HepG2 (cell line): ENCODE measurements at regions not wholly inside any gene's neighbourhood (a gene's known extent, or its start where the extent isn't known, plus 50 kb on each side); places are given as distances from the start of the nearest gene placed in this dataset.
A peak's percentile ranks its signal among the peaks of the same experiment; 100 is the strongest.

ENCODE experiments used
- BCL6 ChIP-seq: IDR thresholded peaks from 2 replicates; pipeline ENCODE4 v1.6.1; 2016; ENCODE audit warnings: missing genetic modification reagents, missing compliant biosample characterization
- CEBPG ChIP-seq: IDR thresholded peaks from 2 replicates; pipeline ENCODE4 v1.6.1; 2016
- FOXA1 ChIP-seq, 2 experiments: fragments of 450-650 bp in 1 of 2; sonication (generic) in 1 of 2; formaldehyde crosslinking in 1 of 2; IDR thresholded peaks; 2 replicates each; pipeline versions ENCODE4 v1.4.0 to v1.6.1; 2016 to 2020; ENCODE audit warnings: missing genetic modification reagents in 1 of 2
- GATAD2A ChIP-seq: IDR thresholded peaks from 2 replicates; pipeline ENCODE4 v1.6.1; 2016
- GLI4 ChIP-seq: sonication (generic); formaldehyde crosslinking; IDR thresholded peaks from 2 replicates; pipeline ENCODE4 v1.5.1; 2020; ENCODE audit warnings: missing genetic modification reagents, mild to moderate bottlenecking, moderate library complexity, borderline replicate concordance
- JDP2 ChIP-seq: sonication (generic); formaldehyde crosslinking; IDR thresholded peaks from 2 replicates; pipeline ENCODE4 v1.8.1; 2022; ENCODE audit warnings: missing genetic modification reagents, borderline replicate concordance
- NR2F6 ChIP-seq, 2 experiments: IDR thresholded peaks; 2 replicates each; pipeline ENCODE4 v1.6.1; 2016; ENCODE audit warnings: antibody characterized with exemption in 1 of 2, mild to moderate bottlenecking in 1 of 2
- RFXANK ChIP-seq: IDR thresholded peaks from 2 replicates; pipeline ENCODE4 v1.6.1; 2016
- SALL1 ChIP-seq: sonication (generic); formaldehyde crosslinking; IDR thresholded peaks from 2 replicates; pipeline ENCODE4 v1.8.0; 2022; ENCODE audit warnings: mild to moderate bottlenecking, missing genetic modification reagents
- TCF7 ChIP-seq: sonication (generic); IDR thresholded peaks from 2 replicates; pipeline ENCODE4 v1.6.1; 2016; ENCODE audit warnings: antibody characterized with exemption, low read depth
- TEAD3 ChIP-seq: optimal IDR thresholded peaks from 2 replicates; pipeline ENCODE3; 2016; ENCODE audit warnings: borderline replicate concordance
- ZBTB38 ChIP-seq: sonication (generic); formaldehyde crosslinking; IDR thresholded peaks from 2 replicates; pipeline ENCODE4 v1.5.1; 2020; ENCODE audit warnings: mild to moderate bottlenecking, missing genetic modification reagents
- ZFYVE20 ChIP-seq: sonication (generic); formaldehyde crosslinking; IDR thresholded peaks from 2 replicates; pipeline ENCODE4 v1.8.0; 2023; ENCODE audit warnings: low read depth, mild to moderate bottlenecking, moderate library complexity, missing genetic modification reagents, borderline replicate concordance
- ZNF354B ChIP-seq: sonication (generic); formaldehyde crosslinking; IDR thresholded peaks from 2 replicates; pipeline ENCODE4 v1.8.0; 2022; ENCODE audit warnings: mild to moderate bottlenecking, missing genetic modification reagents
- ZNF782 ChIP-seq: sonication (generic); formaldehyde crosslinking; IDR thresholded peaks from 2 replicates; pipeline ENCODE4 v1.4.0; 2020; ENCODE audit warnings: missing genetic modification reagents, mild to moderate bottlenecking, borderline replicate concordance
- TF ChIP-seq, protein P1 (sequence below): sonication (generic); formaldehyde crosslinking; IDR thresholded peaks from 2 replicates; pipeline ENCODE4 v1.4.0; 2020; ENCODE audit warnings: missing genetic modification reagents, mild to moderate bottlenecking, borderline replicate concordance
- TF ChIP-seq, protein P2 (sequence below): sonication (generic); formaldehyde crosslinking; IDR thresholded peaks from 2 replicates; pipeline ENCODE4 v1.8.0; 2022; ENCODE audit warnings: mild to moderate bottlenecking, missing genetic modification reagents, borderline replicate concordance
- TF ChIP-seq, protein P3 (sequence below): sonication (generic); formaldehyde crosslinking; IDR thresholded peaks from 2 replicates; pipeline ENCODE4 v1.4.0; 2020; ENCODE audit warnings: missing genetic modification reagents, mild to moderate bottlenecking, borderline replicate concordance
- TF ChIP-seq, protein P4 (sequence below): sonication (generic); formaldehyde crosslinking; IDR thresholded peaks from 2 replicates; pipeline ENCODE4 v1.4.0; 2020; ENCODE audit warnings: mild to moderate bottlenecking, missing genetic modification reagents
- TF ChIP-seq, protein P5 (sequence below): sonication (generic); formaldehyde crosslinking; IDR thresholded peaks from 2 replicates; pipeline ENCODE4 v1.4.0; 2020; ENCODE audit warnings: missing genetic modification reagents
- TF ChIP-seq, protein P6 (sequence below): sonication (generic); formaldehyde crosslinking; IDR thresholded peaks from 2 replicates; pipeline ENCODE4 v1.5.0; 2020; ENCODE audit warnings: mild to moderate bottlenecking, missing genetic modification reagents

DNA sequence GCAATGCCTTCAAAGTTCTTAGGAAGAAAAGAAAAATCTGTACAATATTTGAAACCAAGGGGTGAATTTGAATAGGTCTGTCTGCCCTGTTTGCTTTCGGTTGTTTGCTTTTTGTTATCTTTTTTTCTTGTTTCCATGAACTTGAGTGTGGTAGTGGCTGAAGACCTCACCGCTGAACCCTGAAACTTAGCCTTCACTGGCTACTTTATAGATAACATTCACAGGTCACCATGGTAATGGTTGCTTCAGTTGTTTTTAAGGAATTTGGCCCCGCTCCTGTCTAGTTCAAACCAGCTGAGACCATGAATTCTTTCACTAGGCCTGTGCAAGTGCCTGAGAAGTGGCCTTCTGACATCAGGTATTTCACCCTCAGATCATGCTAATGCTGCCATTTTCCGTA, 137.0 kb upstream of the PMFBP1 start (continued):
- TF ChIP-seq, protein P1, sequence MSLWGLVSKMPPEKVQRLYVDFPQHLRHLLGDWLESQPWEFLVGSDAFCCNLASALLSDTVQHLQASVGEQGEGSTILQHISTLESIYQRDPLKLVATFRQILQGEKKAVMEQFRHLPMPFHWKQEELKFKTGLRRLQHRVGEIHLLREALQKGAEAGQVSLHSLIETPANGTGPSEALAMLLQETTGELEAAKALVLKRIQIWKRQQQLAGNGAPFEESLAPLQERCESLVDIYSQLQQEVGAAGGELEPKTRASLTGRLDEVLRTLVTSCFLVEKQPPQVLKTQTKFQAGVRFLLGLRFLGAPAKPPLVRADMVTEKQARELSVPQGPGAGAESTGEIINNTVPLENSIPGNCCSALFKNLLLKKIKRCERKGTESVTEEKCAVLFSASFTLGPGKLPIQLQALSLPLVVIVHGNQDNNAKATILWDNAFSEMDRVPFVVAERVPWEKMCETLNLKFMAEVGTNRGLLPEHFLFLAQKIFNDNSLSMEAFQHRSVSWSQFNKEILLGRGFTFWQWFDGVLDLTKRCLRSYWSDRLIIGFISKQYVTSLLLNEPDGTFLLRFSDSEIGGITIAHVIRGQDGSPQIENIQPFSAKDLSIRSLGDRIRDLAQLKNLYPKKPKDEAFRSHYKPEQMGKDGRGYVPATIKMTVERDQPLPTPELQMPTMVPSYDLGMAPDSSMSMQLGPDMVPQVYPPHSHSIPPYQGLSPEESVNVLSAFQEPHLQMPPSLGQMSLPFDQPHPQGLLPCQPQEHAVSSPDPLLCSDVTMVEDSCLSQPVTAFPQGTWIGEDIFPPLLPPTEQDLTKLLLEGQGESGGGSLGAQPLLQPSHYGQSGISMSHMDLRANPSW = peak; percentile 52; the same call in 1 of the 2 replicates
- TF ChIP-seq, protein P2, sequence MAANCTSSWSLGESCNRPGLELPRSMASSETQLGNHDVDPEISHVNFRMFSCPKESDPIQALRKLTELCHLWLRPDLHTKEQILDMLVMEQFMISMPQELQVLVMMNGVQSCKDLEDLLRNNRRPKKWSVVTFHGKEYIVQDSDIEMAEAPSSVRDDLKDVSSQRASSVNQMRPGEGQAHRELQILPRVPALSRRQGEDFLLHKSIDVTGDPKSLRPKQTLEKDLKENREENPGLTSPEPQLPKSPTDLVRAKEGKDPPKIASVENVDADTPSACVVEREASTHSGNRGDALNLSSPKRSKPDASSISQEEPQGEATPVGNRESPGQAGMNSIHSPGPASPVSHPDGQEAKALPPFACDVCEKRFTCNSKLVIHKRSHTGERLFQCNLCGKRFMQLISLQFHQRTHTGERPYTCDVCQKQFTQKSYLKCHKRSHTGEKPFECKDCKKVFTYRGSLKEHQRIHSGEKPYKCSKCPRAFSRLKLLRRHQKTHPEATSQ = peak; percentile 90; the same call in 1 of the 2 replicates
- TF ChIP-seq ZNF354B (CRISPR knock-in tag) (0 out of 2 replicates have a peak, but pooled peaks have one; percentile 67), ZNF782 (CRISPR knock-in tag) (no peak), RFXANK (CRISPR knock-in tag) (0 out of 2 replicates have a peak, but pooled peaks have one; percentile 31), ZBTB38 (no peak), NR2F6 (IDR thresholded peaks at IDR 0.05) (peak; percentile 56), NR2F6 (CRISPR knock-in tag; IDR thresholded peaks at IDR 0.05) (peak; percentile 56; the same call in 1 of the 2 replicates), GLI4 (CRISPR knock-in tag) (no peak), ZFYVE20 (CRISPR knock-in tag) (no peak), FOXA1 (IDR thresholded peaks at IDR 0.05) (no peak), FOXA1 (CRISPR knock-in tag; IDR thresholded peaks at IDR 0.05) (peak; percentile 83), CEBPG (CRISPR knock-in tag) (peak; percentile 7; the same call in 1 of the 2 replicates), GATAD2A (peak; percentile 78), SALL1 (peak; percentile 55; the same call in 1 of the 2 replicates), BCL6 (CRISPR knock-in tag) (peak; percentile 95), TCF7 (peak; percentile 68), JDP2 (CRISPR knock-in tag) (no peak), TEAD3 (CRISPR knock-in tag) (peak; percentile 85)
- TF ChIP-seq, protein P3, sequence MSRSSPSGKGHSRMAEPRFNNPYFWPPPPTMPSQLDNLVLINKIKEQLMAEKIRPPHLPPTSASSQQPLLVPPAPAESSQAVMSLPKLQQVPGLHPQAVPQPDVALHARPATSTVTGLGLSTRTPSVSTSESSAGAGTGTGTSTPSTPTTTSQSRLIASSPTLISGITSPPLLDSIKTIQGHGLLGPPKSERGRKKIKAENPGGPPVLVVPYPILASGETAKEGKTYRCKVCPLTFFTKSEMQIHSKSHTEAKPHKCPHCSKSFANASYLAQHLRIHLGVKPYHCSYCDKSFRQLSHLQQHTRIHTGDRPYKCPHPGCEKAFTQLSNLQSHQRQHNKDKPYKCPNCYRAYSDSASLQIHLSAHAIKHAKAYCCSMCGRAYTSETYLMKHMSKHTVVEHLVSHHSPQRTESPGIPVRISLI (CRISPR knock-in tag) = peak; percentile 95
- TF ChIP-seq, protein P4, sequence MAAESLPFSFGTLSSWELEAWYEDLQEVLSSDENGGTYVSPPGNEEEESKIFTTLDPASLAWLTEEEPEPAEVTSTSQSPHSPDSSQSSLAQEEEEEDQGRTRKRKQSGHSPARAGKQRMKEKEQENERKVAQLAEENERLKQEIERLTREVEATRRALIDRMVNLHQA (CRISPR knock-in tag) = 0 out of 2 replicates have a peak, but pooled peaks have one; percentile 43
- TF ChIP-seq, protein P5, sequence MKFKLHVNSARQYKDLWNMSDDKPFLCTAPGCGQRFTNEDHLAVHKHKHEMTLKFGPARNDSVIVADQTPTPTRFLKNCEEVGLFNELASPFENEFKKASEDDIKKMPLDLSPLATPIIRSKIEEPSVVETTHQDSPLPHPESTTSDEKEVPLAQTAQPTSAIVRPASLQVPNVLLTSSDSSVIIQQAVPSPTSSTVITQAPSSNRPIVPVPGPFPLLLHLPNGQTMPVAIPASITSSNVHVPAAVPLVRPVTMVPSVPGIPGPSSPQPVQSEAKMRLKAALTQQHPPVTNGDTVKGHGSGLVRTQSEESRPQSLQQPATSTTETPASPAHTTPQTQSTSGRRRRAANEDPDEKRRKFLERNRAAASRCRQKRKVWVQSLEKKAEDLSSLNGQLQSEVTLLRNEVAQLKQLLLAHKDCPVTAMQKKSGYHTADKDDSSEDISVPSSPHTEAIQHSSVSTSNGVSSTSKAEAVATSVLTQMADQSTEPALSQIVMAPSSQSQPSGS = peak; percentile 65; the same call in 1 of the 2 replicates
- TF ChIP-seq, protein P6, sequence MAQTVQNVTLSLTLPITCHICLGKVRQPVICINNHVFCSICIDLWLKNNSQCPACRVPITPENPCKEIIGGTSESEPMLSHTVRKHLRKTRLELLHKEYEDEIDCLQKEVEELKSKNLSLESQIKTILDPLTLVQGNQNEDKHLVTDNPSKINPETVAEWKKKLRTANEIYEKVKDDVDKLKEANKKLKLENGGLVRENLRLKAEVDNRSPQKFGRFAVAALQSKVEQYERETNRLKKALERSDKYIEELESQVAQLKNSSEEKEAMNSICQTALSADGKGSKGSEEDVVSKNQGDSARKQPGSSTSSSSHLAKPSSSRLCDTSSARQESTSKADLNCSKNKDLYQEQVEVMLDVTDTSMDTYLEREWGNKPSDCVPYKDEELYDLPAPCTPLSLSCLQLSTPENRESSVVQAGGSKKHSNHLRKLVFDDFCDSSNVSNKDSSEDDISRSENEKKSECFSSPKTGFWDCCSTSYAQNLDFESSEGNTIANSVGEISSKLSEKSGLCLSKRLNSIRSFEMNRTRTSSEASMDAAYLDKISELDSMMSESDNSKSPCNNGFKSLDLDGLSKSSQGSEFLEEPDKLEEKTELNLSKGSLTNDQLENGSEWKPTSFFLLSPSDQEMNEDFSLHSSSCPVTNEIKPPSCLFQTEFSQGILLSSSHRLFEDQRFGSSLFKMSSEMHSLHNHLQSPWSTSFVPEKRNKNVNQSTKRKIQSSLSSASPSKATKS (CRISPR knock-in tag) = no peak
